Sigmoid colon (tissue), 6 donors: ENCODE measurements at regions not wholly inside any gene's neighbourhood (a gene's known extent, or its start where the extent isn't known, plus 50 kb on each side); places are given as distances from the start of the nearest gene placed in this dataset.
"Not testable (repeated sequence)": the region's sequence is repeated elsewhere in the genome, so short reads cannot be mapped to it uniquely, and the experiment has no call there.

Experiments used
- DNase-seq: peaks from one replicate; pipeline ENCODE4 v3.0.0-alpha.2; 2019
- H3K27ac ChIP-seq, 4 donors: fragments of 200-600 bp; sonication (generic); one replicate each; pipeline ENCODE4 v1.5.1; 2016 to 2019; ENCODE audit warnings: mild to moderate bottlenecking in 1 of 4
- H3K27me3 ChIP-seq, 3 donors: fragments of 200-600 bp; sonication (generic); one replicate each; pipeline ENCODE4 v1.5.1; 2019; ENCODE audit warnings: mild to moderate bottlenecking in 1 of 3
- H3K36me3 ChIP-seq, 4 donors: fragments of 200-600 bp; sonication (generic); one replicate each; pipeline ENCODE4 v1.5.1; 2016 to 2019
- H3K4me1 ChIP-seq, 4 donors: fragments of 200-600 bp; sonication (generic); one replicate each; pipeline ENCODE4 v1.5.1; 2017 to 2019
- H3K4me3 ChIP-seq, 4 donors: fragments of 200-600 bp; sonication (generic); one replicate each; pipeline ENCODE4 v1.5.1; 2017 to 2019; ENCODE audit warnings: mild to moderate bottlenecking in 2 of 4, moderate library complexity in 1 of 4
- H3K9me3 ChIP-seq, 4 donors: fragments of 200-600 bp in 3 of 4; sonication (generic) in 3 of 4; one replicate each; pipeline versions ENCODE4 v1.5.1 to v1.6.1; 2013 to 2019
- CTCF ChIP-seq, 4 experiments: fragments of 450-650 bp in 3 of 4; fragments of 200-600 bp in 1 of 4; IDR thresholded peaks; one replicate each; pipeline ENCODE4 v1.5.1; 2016 to 2019; ENCODE audit warnings: antibody characterized with exemption in 4 of 4, mild to moderate bottlenecking in 3 of 4, moderate library complexity in 2 of 4
- EP300 ChIP-seq, 4 donors: sonication (generic); formaldehyde crosslinking; IDR thresholded peaks; one replicate each; pipeline ENCODE4 v1.6.1; 2017; ENCODE audit warnings: antibody characterized with exemption in 4 of 4
- POLR2A ChIP-seq, 2 donors: fragments of 450-650 bp; IDR thresholded peaks; one replicate each; pipeline ENCODE4 v1.6.1; 2016; ENCODE audit warnings: antibody characterized with exemption in 2 of 2, mild to moderate bottlenecking in 2 of 2, moderate library complexity in 2 of 2
- POLR2AphosphoS5 ChIP-seq, 4 donors: sonication (generic); formaldehyde crosslinking; IDR thresholded peaks; one replicate each; pipeline ENCODE4 v1.6.1; 2017; ENCODE audit warnings: antibody characterized with exemption in 4 of 4
- WGBS, 2 donors: extraction: QIAGEN DNeasy Blood & Tissue Kit; methylation state at CpG; one replicate each; pipeline ENCODE4 v1.1.7; 2013; 5-methylcytosine and 5-hydroxymethylcytosine counted together
- intact Hi-C: fragments of 100-400 bp; cut with DNase I; formaldehyde crosslinking; loops from one replicate; pipeline ENCODE4 v1.15.1; 2023
- donor health status: healthy with polysubstance abuse.
- donor health status: healthy.

- Histone ChIP-seq H3K4me3 (no peak overlapping the region), H3K4me1 (no peaks in the 10 kb centered on the region), H3K9me3 (no peaks in the 10 kb centered on the region), H3K36me3 (no peaks in the 10 kb centered on the region), H3K27me3 (no peaks in the 10 kb centered on the region), H3K27ac (no peak overlapping the region)
- DNase-seq, result no peak
- WGBS, 2 donors, result 87 to 91% methylated on average over 4 of the region's 4 CpGs
- intact Hi-C loops, result no loop called here
- TF ChIP-seq CTCF (IDR thresholded peaks at IDR 0.05) (no peak), POLR2AphosphoS5 (IDR thresholded peaks at IDR 0.05) (no peak)
Measured at GRCh38 chr21:27525780-27526179, 558.9 kb upstream of the ADAMTS5 start.

- intact Hi-C loops, result no loop called here
- DNase-seq, result no peak
- Histone ChIP-seq H3K27me3 (no peaks in the 10 kb centered on the region), H3K27ac (no peak overlapping the region), H3K4me3 (no peak overlapping the region), H3K9me3 (peaks cover 0 to 5% (median 0%) of the 10 kb centered on the region in 4 donors), H3K4me1 (no peaks in the 10 kb centered on the region), H3K36me3 (no peaks in the 10 kb centered on the region)
- no peak for TF ChIP-seq POLR2A (IDR thresholded peaks at IDR 0.05)
- no peak for TF ChIP-seq EP300 (IDR thresholded peaks at IDR 0.05)
- no peak for TF ChIP-seq POLR2AphosphoS5 (IDR thresholded peaks at IDR 0.05)
- TF ChIP-seq CTCF (IDR thresholded peaks at IDR 0.05), result no peak
Measured at GRCh38 chr21:27519361-27519760, 552.5 kb upstream of the ADAMTS5 start.

- intact Hi-C loops, H3K27ac ChIP-seq, DNase-seq, H3K4me1 ChIP-seq, H3K36me3 ChIP-seq, H3K9me3 ChIP-seq, H3K27me3 ChIP-seq, H3K4me3 ChIP-seq: not testable (repeated sequence)
- 69 to 74% methylated on average over 2 of the region's 2 CpGs for WGBS, 2 donors
Measured at GRCh38 chr21:27517177-27517576, 550.3 kb upstream of the ADAMTS5 start.

GRCh38 chr21:27515676-27516075, 548.8 kb upstream of the ADAMTS5 start:
- no peaks in the 10 kb centered on the region for H3K4me1 ChIP-seq
- H3K4me3 ChIP-seq, result no peak overlapping the region
- no peak for TF ChIP-seq POLR2A (IDR thresholded peaks at IDR 0.05)
- TF ChIP-seq CTCF (IDR thresholded peaks at IDR 0.05), result no peak
- TF ChIP-seq EP300 (IDR thresholded peaks at IDR 0.05), result no peak
- no peak for TF ChIP-seq POLR2AphosphoS5 (IDR thresholded peaks at IDR 0.05)
- DNase-seq, result no peak
- H3K36me3 ChIP-seq, result no peaks in the 10 kb centered on the region
- peaks cover 0 to 5% (median 0%) of the 10 kb centered on the region in 4 donors for H3K9me3 ChIP-seq
- H3K27ac ChIP-seq, result no peak overlapping the region
- H3K27me3 ChIP-seq, result no peaks in the 10 kb centered on the region
- intact Hi-C loops, result no loop called here

GRCh38 chr21:27513825-27514224, 546.9 kb upstream of the ADAMTS5 start:
- Histone ChIP-seq H3K9me3 (peaks cover 0 to 5% (median 0%) of the 10 kb centered on the region in 4 donors), H3K27ac (no peak overlapping the region), H3K36me3 (no peaks in the 10 kb centered on the region), H3K27me3 (no peaks in the 10 kb centered on the region), H3K4me1 (no peaks in the 10 kb centered on the region), H3K4me3 (no peak overlapping the region)
- intact Hi-C loops, result no loop called here
- no peak for DNase-seq
- 76 to 89% methylated on average over 4 of the region's 4 CpGs for WGBS, 2 donors
- TF ChIP-seq CTCF (IDR thresholded peaks at IDR 0.05) (no peak), EP300 (IDR thresholded peaks at IDR 0.05) (no peak), POLR2A (IDR thresholded peaks at IDR 0.05) (no peak), POLR2AphosphoS5 (IDR thresholded peaks at IDR 0.05) (no peak)
